BE2C (cell line): ENCODE measurements at regions not wholly inside any gene's neighbourhood (a gene's known extent, or its start where the extent isn't known, plus 50 kb on each side); places are given as distances from the start of the nearest gene placed in this dataset.
"Not testable (repeated sequence)": the region's sequence is repeated elsewhere in the genome, so short reads cannot be mapped to it uniquely, and the experiment has no call there.

Experiments used
- DNase-seq: peaks from one replicate; pipeline ENCODE4 v3.0.0-alpha.2; 2020
- H3K27me3 ChIP-seq: fragments of 250-450 bp; sonication (Bioruptor Pico); 2 replicates; pipeline ENCODE4 v1.5.1; 2020; ENCODE audit warnings: mild to moderate bottlenecking
- H3K36me3 ChIP-seq: fragments of 250-450 bp; sonication (Bioruptor Pico); 2 replicates; pipeline ENCODE4 v1.5.1; 2020; ENCODE audit warnings: mild to moderate bottlenecking
- H3K4me1 ChIP-seq: fragments of 250-450 bp; sonication (Bioruptor Pico); 2 replicates; pipeline ENCODE4 v1.5.1; 2020
- H3K4me3 ChIP-seq: 2 replicates; pipeline ENCODE4 v1.5.1; 2011; ENCODE audit warnings: low read depth, low read length
- H3K9me3 ChIP-seq: fragments of 250-450 bp; sonication (Bioruptor Pico); 2 replicates; pipeline ENCODE4 v1.5.1; 2020
- TF ChIP-seq, protein P1 (sequence below): IDR thresholded peaks from 2 replicates; pipeline ENCODE4 v1.5.1; 2012; ENCODE audit warnings: mild to moderate bottlenecking, low read depth, low read length

DNA sequence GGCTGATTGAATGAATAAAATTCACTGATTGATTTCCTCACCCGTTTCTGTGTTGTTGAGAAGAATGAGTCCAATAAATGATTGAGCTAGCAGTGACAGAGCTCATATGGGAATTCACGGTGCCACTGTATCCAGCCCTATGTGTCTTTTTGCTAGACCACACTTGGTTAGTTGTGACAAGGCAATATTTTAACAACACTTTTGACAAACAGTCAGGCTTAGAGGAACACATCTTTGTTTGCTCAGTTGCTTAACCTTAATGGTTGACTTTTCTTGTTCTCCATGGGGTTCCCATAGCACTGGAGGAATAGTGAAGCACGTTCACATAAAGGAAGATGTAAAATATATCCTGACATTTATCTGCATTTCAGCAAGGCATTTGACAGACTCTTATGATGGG lies 273.9 kb upstream of the DEPDC1 start:
- Histone ChIP-seq H3K9me3 (no peaks in the 10 kb centered on the region), H3K4me1 (no peaks in the 10 kb centered on the region), H3K36me3 (no peaks in the 10 kb centered on the region), H3K4me3 (no peak overlapping the region), H3K27me3 (no peaks in the 10 kb centered on the region)
- DNase-seq: no peak
- TF ChIP-seq, protein P1, sequence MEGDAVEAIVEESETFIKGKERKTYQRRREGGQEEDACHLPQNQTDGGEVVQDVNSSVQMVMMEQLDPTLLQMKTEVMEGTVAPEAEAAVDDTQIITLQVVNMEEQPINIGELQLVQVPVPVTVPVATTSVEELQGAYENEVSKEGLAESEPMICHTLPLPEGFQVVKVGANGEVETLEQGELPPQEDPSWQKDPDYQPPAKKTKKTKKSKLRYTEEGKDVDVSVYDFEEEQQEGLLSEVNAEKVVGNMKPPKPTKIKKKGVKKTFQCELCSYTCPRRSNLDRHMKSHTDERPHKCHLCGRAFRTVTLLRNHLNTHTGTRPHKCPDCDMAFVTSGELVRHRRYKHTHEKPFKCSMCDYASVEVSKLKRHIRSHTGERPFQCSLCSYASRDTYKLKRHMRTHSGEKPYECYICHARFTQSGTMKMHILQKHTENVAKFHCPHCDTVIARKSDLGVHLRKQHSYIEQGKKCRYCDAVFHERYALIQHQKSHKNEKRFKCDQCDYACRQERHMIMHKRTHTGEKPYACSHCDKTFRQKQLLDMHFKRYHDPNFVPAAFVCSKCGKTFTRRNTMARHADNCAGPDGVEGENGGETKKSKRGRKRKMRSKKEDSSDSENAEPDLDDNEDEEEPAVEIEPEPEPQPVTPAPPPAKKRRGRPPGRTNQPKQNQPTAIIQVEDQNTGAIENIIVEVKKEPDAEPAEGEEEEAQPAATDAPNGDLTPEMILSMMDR: no peak

DNA sequence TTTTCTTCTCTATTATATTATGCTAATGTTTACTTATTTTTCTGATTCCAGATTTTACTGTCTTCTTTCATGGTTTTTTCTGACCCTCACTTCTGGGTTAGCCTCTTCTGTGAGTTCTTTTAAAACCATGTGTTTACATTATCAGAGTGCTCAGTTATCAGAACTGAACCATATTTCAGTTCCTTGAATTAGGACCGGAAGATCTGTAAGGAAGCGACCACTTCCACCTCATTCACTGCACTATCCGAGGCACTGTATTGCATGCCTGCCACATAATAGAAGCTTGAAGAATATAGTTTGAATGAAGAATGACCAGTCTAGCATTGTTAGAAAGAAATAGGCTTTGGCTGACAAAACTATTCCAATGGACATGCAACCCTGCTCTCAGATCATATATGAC lies 281.0 kb upstream of the DEPDC1 start:
- Histone ChIP-seq H3K4me1 (no peaks in the 10 kb centered on the region), H3K9me3 (no peaks in the 10 kb centered on the region), H3K27me3 (no peaks in the 10 kb centered on the region), H3K36me3 (no peaks in the 10 kb centered on the region), H3K4me3 (no peak overlapping the region)
- DNase-seq: no peak
- TF ChIP-seq, protein P1: no peak

DNA sequence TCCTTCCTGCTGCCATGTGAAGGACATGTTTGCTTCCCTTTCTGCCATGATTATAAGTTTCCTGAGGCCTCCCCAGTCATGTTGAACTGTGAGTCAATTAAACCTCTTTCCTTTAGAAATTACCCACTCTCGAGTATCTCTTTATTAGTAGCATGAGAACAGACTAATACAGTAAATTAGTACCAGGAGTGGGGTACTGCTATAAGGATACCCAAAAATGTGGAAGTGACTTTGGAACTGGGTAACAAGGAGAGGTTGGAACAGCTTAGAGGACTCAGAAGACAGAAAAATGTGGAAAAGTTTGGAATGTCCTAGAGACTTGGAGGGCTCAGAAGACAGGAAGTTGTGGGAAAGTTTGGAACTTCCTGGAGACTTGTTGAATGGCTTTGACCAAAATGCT lies 283.0 kb upstream of the DEPDC1 start:
- not testable (repeated sequence) for DNase-seq, H3K4me1 ChIP-seq, H3K36me3 ChIP-seq, H3K27me3 ChIP-seq, H3K4me3 ChIP-seq, H3K9me3 ChIP-seq

DNA sequence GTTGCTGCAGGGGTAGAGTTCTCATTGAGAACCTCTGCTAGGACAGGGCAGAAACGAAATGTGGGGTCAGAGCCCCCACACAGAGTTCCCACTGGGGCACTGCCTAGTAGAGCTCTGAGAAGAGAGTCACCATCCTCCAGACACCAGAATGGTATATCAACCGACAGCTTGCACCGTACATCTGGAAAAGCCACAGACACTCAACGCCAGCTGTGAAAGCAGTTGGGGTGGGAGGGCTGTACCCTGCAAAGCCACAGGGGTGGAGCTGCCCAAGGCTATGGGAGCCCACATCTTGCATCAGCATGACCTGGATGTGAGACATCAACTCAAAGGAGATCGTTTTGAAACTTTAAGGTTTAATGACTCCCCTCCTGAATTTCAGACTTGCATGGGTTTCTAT lies 284.0 kb upstream of the DEPDC1 start:
- DNase-seq: no peak
- H3K9me3 ChIP-seq: no peaks in the 10 kb centered on the region
- H3K4me3 ChIP-seq: no peak overlapping the region
- H3K27me3 ChIP-seq: no peaks in the 10 kb centered on the region
- TF ChIP-seq, protein P1: no peak
- no peaks in the 10 kb centered on the region for H3K36me3 ChIP-seq
- H3K4me1 ChIP-seq: no peaks in the 10 kb centered on the region

DNA sequence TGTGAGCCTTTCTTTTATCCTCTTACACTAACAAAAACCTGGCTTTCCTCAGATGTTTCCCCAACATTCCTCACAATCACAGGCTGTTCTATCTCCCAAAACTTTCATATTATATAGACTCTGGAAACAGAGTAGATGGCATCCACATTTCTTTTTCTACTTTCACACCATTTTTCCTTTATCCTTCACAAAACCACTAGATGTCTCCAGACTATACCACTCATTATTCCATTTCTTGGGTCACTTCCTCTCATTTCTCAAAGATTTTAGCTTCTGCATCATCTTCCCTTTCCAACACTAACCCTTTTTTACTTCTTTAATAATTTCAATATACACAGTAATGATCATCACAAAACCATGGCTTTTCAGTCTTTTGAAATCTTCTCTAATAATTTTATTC lies 286.0 kb upstream of the DEPDC1 start:
- Histone ChIP-seq H3K9me3 (no peaks in the 10 kb centered on the region), H3K4me3 (no peak overlapping the region), H3K27me3 (no peaks in the 10 kb centered on the region), H3K36me3 (no peaks in the 10 kb centered on the region), H3K4me1 (no peaks in the 10 kb centered on the region)
- no peak for DNase-seq
- TF ChIP-seq, protein P1: no peak

DNA sequence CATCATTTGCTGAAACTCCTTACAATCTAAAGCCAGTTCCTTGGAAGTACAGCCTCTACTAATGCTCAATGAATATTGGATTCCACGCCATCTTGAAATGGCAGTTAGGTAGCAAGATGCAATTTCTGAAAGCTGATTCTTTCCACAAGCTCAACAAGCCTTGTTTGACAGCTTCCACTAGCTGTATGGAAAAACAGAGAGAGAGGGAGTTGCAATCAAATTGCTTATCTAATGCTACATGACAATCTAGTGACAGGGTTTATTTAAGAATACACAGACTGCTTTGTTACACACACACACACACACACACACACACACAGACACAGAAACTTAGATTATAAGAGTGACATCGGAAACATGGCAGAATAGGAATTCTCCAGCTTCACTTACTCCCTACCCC lies 288.4 kb upstream of the DEPDC1 start:
- H3K9me3 ChIP-seq: no peaks in the 10 kb centered on the region
- no peak overlapping the region for H3K4me3 ChIP-seq
- TF ChIP-seq, protein P1: no peak
- no peak for DNase-seq
- H3K36me3 ChIP-seq: no peaks in the 10 kb centered on the region
- H3K4me1 ChIP-seq: no peaks in the 10 kb centered on the region
- no peaks in the 10 kb centered on the region for H3K27me3 ChIP-seq

DNA sequence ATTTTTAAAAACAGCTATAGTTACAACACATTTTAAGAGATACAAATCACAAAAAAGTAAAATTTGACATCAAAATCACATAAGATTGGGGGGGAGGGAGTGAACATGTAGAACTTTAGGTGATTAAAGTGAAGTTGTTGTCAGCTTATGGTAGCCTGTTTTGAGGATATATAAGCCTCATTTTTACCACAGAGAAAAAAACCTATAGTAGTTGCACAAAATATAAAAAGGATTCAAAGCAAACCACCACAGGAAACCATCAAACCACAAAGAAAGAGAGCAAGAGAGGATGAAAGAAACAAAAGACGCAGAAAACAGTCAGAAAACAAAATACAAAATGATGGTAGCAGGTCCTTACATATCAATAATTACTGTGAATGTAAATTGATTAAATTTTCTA lies 291.9 kb upstream of the DEPDC1 start:
- no peaks in the 10 kb centered on the region for H3K9me3 ChIP-seq
- no peak overlapping the region for H3K4me3 ChIP-seq
- no peaks in the 10 kb centered on the region for H3K36me3 ChIP-seq
- no peaks in the 10 kb centered on the region for H3K27me3 ChIP-seq
- TF ChIP-seq, protein P1: no peak
- no peak for DNase-seq
- H3K4me1 ChIP-seq: no peaks in the 10 kb centered on the region
